ENCODE measurements at regions not wholly inside any gene's neighbourhood (a gene's known extent, or its start where the extent isn't known, plus 50 kb on each side); places are given as distances from the start of the nearest gene placed in this dataset.

DNA sequence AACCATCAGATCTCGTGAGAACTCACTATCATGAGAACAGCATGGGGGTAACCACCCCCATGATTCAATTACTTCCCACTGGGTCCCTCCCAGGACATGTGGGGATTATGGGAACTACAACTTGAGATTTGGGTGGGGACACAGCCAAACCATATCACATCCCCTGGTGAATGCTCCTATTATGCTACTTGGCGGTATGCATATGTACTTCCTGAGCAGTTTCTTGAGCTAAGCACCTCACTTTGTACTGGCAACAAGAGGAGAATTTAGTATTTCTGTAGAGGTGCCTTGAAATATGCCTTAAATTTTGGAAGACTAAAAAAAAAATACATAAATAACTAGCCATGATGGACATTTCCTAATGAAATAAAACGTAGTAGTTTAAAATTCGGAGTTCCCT lies 327.2 kb upstream of the CITED2 start:
- no peak for TF ChIP-seq CTCF (IDR thresholded peaks at IDR 0.05)
- TF ChIP-seq EZH2 (IDR thresholded peaks at IDR 0.05), result no peak
- TF ChIP-seq EZH2phosphoT487 (IDR thresholded peaks at IDR 0.05), result no peak
